ENCODE measurements at regions not wholly inside any gene's neighbourhood (a gene's known extent, or its start where the extent isn't known, plus 50 kb on each side); places are given as distances from the start of the nearest gene placed in this dataset.

DNA sequence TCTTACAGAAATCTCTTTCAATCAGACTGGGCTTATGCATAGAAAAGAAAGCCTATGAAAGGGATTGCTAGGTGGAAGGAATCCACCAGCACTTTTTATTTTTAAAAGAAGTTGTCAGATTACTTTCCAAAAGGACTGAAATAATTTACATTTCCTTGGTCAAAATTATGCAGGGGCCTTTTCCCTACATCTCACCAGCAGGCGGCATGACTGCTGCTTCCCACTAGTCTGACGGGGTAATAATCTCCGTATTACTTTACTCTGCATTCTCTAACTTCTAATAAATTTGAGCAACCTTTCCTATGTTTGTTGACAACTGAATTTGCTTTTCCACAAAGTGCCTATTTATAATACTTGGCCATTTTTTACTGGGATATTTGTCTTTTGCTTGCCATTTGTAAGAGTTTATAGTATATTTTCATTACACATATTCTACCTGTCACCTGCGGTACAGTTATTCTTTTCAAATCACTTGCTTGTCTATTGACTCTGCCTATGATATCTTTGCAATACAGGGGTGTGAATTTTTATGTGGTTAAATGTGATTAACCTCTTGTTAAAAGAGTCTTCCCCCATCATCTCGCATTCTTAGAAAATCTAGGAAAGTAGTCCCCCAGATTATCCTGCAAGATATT, 51.9 kb upstream of the USP47 start:
- peaks cover 0 to 2% of the 10 kb centered on the region in 2 donors for H3K4me1 ChIP-seq (replicated peaks in 1 of 2)
- 27 to 100% (median 68%) methylated on average over 2 to 5 of the region's 5 CpGs; no CpG with 5 or more reads in 1 of the 10 experiments for WGBS, 10 experiments
- H3K27ac ChIP-seq = no peak overlapping the region
- in situ Hi-C loops (cut with MboI; ENCODE audit: low pct_unique_long_range_greater_than_20kb in 2 of 9, low sequenced_read_pairs in 9 of 9, unreplicated experiment in 9 of 9) = loop anchor here in 8 of 9 experiments (10.0 to 25.0 kb wide), 8 partner anchors 497 to 1028 kb away; partner anchors contain the start of gene CTR9 (in 2 of the 8)
- H3K4me3 ChIP-seq = no peak overlapping the region
- peak in 1 of 8 experiments; percentile 43 for ATAC-seq (replicated peaks in 6 of 8)

DNA sequence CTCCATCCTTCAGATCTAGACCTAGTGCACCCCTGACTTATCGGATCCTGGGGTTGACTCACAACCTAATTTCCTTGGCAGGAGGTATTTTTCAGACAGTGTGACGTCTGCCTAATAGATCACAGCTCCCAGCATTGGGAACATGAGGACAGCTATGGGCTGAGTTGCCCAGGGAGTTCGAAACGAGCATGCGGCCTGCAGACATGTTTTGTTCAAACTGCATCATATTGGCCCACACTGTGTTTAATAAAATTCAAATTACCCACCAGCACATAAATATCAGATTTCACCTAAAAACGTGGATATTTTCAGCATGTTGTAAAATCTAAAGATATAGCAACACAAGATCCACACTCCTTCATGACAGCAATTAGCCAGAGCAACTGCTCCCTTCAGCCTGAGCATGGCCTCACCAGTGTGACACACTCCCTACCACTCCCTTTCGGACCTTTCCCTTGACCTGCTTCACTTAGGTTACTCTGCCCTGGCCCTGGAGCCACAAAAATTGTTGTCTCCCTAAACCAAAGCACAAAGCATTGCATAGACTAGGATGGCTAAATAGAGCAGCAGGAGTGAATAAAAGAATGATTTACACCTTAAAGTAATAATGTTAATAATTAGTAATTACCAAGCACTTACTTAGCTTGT, 53.6 kb upstream of the USP47 start:
- in situ Hi-C loops (cut with MboI; ENCODE audit: low pct_unique_long_range_greater_than_20kb in 2 of 9, low sequenced_read_pairs in 9 of 9, unreplicated experiment in 9 of 9) = loop anchor here in 8 of 9 experiments (10.0 to 25.0 kb wide), 8 partner anchors 499 to 1026 kb away; partner anchors contain the start of gene CTR9 (in 2 of the 8)
- WGBS, 10 experiments = 7 to 100% (median 53%) methylated on average over 1 to 6 of the region's 7 CpGs; no CpG with 5 or more reads in 1 of the 10 experiments
- ATAC-seq (replicated peaks in 6 of 8) = peak; percentile 17 to 72 (median 68)
- peaks cover 0 to 2% of the 10 kb centered on the region in 2 donors for H3K4me1 ChIP-seq (replicated peaks in 1 of 2)
- no peak overlapping the region for H3K27ac ChIP-seq
- no peak overlapping the region for H3K4me3 ChIP-seq

DNA sequence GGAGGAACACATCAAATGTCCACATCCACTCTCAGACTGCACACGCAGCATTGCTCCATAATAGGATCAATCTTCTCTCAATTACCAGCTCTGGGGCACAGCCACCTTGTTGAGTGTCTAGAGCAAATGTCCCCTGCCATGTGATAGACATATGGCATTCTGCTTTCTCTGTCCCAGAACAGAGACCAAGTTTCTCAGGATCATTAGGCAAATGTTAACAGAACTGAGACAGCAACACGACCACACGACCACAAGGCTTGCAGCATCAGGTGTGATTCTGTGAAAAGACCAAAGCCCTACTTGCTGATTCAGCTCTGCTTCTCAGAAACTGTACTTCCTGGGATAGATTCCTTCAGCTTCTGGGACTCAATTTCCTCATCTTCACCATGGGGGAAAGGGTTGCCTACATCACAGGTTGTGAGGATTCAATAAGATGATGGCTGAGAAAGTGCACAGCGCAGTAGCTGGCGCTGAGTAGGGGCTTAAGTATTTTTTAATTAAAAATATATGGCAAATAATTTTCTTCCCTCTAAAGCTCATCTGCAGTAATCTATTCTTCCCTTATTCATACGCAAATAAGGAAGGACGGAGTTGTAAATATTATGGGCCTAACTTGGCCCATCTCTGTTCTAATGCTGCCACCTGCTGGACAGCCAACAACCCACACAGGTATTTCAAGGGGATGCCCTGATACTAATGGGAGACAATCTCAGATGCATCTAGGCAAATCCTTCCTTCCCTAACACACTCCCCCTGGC, 54.3 kb upstream of the USP47 start:
- Histone ChIP-seq H3K27ac (no peak overlapping the region), H3K4me1 (replicated peaks in 1 of 2) (peaks cover 0 to 2% of the 10 kb centered on the region in 2 donors), H3K4me3 (no peak overlapping the region)
- in situ Hi-C loops (cut with MboI; ENCODE audit: low pct_unique_long_range_greater_than_20kb in 2 of 9, low sequenced_read_pairs in 9 of 9, unreplicated experiment in 9 of 9) = loop anchor here in 8 of 9 experiments (10.0 to 25.0 kb wide), 8 partner anchors 500 to 1025 kb away; partner anchors contain the start of gene CTR9 (in 2 of the 8)
- WGBS, 10 experiments = 58 to 100% (median 70%) methylated on average over 2 to 6 of the region's 7 CpGs
- peak; percentile 88 to 99 (median 98) for ATAC-seq (replicated peaks in 6 of 8)

DNA sequence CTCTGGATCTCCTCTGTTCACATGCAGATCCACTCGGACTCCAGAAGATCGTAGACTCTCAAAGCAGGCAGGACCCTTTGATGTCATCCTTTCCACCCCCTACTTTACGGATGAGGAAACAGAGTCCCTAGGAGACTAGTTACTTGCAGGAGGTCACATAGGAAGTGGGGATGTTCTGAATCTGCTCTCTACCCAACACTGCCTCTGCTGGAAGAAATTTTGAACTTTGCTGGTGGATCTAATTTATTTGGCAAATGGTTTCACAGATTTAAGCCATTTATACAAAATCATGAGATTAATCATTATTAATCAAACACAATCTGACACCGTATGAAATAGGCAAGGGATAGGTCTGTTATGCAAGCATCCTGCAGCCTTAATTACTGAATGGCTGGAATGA, 55.0 kb upstream of the USP47 start:
- H3K27ac ChIP-seq = no peak overlapping the region
- H3K4me1 ChIP-seq (replicated peaks in 1 of 2) = peaks cover 0 to 2% of the 10 kb centered on the region in 2 donors
- H3K4me3 ChIP-seq = no peak overlapping the region
- WGBS, 10 experiments = 0 to 100% (median 73%) methylated on average over 1 to 4 of the region's 4 CpGs; no CpG with 5 or more reads in 1 of the 10 experiments
- in situ Hi-C loops (cut with MboI; ENCODE audit: low pct_unique_long_range_greater_than_20kb in 2 of 9, low sequenced_read_pairs in 9 of 9, unreplicated experiment in 9 of 9) = loop anchor here in 8 of 9 experiments (10.0 to 25.0 kb wide), 8 partner anchors 499 to 1024 kb away; partner anchors contain the start of gene CTR9 (in 2 of the 8)
- no peak for ATAC-seq (replicated peaks in 6 of 8)

DNA sequence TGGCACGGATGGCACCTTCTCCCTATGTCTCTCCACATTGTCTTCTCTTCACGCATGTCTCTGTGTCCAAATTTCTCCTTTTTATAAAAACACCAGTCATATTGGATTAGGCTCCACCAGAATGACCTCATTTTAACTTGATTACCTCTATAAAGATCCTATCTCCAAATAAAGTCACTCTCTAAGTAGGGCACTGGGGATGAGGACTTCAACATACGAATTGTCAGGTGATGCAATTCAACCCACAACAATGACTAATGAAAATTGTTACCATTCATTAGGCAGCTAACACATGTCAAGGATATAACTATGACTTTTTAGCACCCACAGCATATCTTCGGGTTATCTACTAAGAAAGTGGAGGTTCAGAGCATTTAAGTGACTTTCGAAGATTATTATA, 55.5 kb upstream of the USP47 start:
- no peak for ATAC-seq (replicated peaks in 6 of 8)
- 56 to 100% (median 84%) methylated on average over 1 to 5 of the region's 5 CpGs; no CpG with 5 or more reads in 1 of the 10 experiments for WGBS, 10 experiments
- in situ Hi-C loops (cut with MboI; ENCODE audit: low pct_unique_long_range_greater_than_20kb in 2 of 9, low sequenced_read_pairs in 9 of 9, unreplicated experiment in 9 of 9) = loop anchor here in 8 of 9 experiments (10.0 to 25.0 kb wide), 8 partner anchors 499 to 1024 kb away; partner anchors contain the start of gene CTR9 (in 2 of the 8)

DNA sequence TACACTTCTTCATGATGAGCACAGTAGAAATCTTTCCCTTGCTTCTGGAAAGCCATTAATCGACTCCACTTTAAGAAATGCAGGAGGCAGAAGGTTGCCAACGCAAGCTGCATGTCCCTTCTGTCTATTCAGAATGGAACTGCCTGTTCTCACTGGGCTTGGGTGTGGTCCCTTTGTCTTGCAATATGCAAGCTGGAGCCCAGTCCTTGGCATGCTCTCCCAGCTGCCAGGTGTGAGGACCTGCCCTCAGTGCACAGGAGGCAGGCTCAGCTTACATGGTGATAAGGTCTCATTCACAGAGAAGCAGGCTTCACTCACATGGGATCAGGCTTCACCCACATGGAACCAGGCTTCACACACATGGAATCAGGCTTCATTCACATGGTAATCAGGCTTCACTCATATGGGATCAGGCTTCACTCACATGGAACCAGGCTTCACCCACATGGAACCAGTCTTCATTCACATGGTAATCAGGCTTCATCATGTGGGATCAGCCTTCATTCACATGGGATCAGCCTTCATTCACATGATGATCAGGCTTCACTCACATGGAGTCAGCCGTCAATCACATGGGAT, 59.2 kb upstream of the USP47 start:
- WGBS, 10 experiments = 0 to 67% (median 40%) methylated on average over 1 to 2 of the region's 3 CpGs; no CpG with 5 or more reads in 5 of the 10 experiments
- in situ Hi-C loops (cut with MboI; ENCODE audit: low pct_unique_long_range_greater_than_20kb in 2 of 9, low sequenced_read_pairs in 9 of 9, unreplicated experiment in 9 of 9) = loop anchor here in 8 of 9 experiments (10.0 to 25.0 kb wide), 8 partner anchors 495 to 1020 kb away; partner anchors contain the start of gene CTR9 (in 2 of the 8)
- Histone ChIP-seq H3K4me1 (replicated peaks in 1 of 2) (peaks cover 0 to 2% of the 10 kb centered on the region in 2 donors), H3K4me3 (no peak overlapping the region), H3K27ac (no peak overlapping the region)
- peak in 4 of 8 experiments; percentile 9 to 95 (median 91) for ATAC-seq (replicated peaks in 6 of 8)

More for the DNA sequence above, 55.5 kb upstream of the USP47 start:
- H3K4me3 ChIP-seq = no peak overlapping the region
- H3K4me1 ChIP-seq (replicated peaks in 1 of 2) = peaks cover 0 to 2% of the 10 kb centered on the region in 2 donors
- no peak overlapping the region for H3K27ac ChIP-seq

DNA sequence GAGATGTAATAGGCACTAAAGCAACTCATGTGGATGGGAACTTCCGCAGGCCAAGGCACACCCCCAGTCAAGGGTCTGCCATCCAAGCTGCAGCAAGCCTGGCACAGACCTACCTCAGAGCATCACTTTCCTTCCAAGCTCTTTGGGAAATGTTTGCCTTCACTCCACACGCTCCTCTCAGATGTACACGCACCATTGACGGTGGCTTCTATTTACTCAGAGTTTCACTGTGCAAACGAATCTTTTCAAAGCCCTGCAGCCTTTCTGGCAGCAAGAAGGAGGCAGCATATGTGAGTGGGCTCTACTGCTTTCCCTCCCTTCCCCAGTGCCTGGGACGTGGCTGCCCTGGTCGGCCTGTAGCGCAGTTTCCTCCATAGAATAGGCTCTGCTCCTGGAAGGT, 60.9 kb upstream of the USP47 start:
- H3K4me3 ChIP-seq = no peak overlapping the region
- 80 to 91% (median 88%) methylated on average over 1 to 7 of the region's 8 CpGs; no CpG with 5 or more reads in 6 of the 10 experiments for WGBS, 10 experiments
- no peak overlapping the region for H3K27ac ChIP-seq
- ATAC-seq (replicated peaks in 6 of 8) = peak in 3 of 8 experiments; percentile 26 to 98 (median 46)
- no peaks in the 10 kb centered on the region for H3K4me1 ChIP-seq (replicated peaks in 1 of 2)
- in situ Hi-C loops (cut with MboI; ENCODE audit: low pct_unique_long_range_greater_than_20kb in 2 of 9, low sequenced_read_pairs in 9 of 9, unreplicated experiment in 9 of 9) = loop anchor here in 8 of 9 experiments (10.0 to 25.0 kb wide), 8 partner anchors 494 to 1019 kb away; partner anchors contain the start of gene CTR9 (in 2 of the 8)

DNA sequence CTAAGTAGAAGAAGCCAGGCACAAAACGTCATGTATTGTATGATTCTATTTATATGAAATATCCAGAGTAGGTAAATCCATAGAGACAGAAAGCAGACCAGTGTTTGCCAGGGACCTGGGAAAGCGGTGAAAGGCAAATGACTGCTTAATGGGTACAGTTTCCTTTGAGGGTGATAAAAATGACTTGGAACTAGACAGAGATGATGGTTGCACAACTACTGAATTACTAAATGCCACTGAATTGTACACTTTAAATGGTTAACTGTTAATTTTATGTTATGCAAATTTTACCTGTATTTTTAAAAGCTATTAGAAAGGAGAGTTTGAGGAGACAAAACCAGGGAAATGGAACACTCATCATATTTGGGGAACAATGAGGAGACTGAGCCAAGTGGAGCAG, 61.8 kb upstream of the USP47 start:
- no peak overlapping the region for H3K27ac ChIP-seq
- H3K4me3 ChIP-seq = no peak overlapping the region
- in situ Hi-C loops (cut with MboI; ENCODE audit: low pct_unique_long_range_greater_than_20kb in 2 of 9, low sequenced_read_pairs in 9 of 9, unreplicated experiment in 9 of 9) = loop anchor here in 8 of 9 experiments (10.0 to 25.0 kb wide), 8 partner anchors 493 to 1018 kb away; partner anchors contain the start of gene CTR9 (in 2 of the 8)
- no peak for ATAC-seq (replicated peaks in 6 of 8)
- WGBS, 10 experiments = 40 to 100% (median 85%) methylated on average over 1 to 2 of the region's 2 CpGs; no CpG with 5 or more reads in 1 of the 10 experiments
- H3K4me1 ChIP-seq (replicated peaks in 1 of 2) = no peaks in the 10 kb centered on the region

DNA sequence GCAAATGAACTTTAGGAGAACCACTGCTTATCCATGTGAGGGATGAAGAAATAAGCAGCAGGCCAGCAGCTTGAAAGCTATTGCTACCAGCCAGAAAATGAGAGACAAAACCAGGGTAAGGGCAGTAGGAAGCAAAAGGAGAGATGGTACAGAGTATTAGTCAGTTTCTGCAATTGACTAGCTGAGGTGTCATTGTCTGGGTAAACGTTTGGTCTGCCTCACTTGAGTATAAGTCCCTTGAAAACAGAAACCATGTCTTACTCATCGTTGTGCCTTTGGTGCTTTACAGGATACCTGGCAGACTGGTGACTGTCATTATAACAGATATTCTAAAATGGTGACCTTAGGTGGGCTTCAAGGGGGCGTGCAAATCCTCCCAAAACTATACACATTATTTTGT, 63.9 kb upstream of the USP47 start:
- no peaks in the 10 kb centered on the region for H3K4me1 ChIP-seq (replicated peaks in 1 of 2)
- in situ Hi-C loops (cut with MboI; ENCODE audit: low pct_unique_long_range_greater_than_20kb in 2 of 9, low sequenced_read_pairs in 9 of 9, unreplicated experiment in 9 of 9) = loop anchor here in 8 of 9 experiments (25.0 kb wide), 6 partner anchors 491 to 1016 kb away; partner anchors contain the start of gene CTR9 (in 2 of the 8)
- ATAC-seq (replicated peaks in 6 of 8) = no peak
- H3K4me3 ChIP-seq = no peak overlapping the region
- no peak overlapping the region for H3K27ac ChIP-seq
- WGBS, 10 experiments = 6 to 80% (median 53%) methylated on average over 1 to 3 of the region's 3 CpGs; no CpG with 5 or more reads in 5 of the 10 experiments

DNA sequence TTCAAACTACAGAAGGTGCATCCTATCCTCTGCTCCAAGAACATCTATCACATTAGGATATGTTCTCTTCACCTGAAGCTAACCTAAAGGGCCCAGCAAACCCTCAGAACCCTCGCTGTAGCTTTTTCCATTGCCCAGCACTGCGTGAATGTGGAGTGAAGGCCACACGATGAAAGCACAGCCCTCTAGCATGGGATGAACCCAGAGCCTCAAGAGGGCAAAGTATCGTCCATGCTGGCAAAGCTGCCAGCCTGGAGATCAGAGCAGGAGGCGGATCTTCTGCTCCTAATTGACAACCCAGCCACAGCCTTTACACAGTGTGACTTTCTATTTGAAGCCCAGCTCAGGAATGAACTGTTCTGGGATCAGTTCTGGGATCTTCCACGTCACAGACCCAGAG, 65.1 kb upstream of the USP47 start:
- ATAC-seq (replicated peaks in 6 of 8) = no peak
- no peak overlapping the region for H3K27ac ChIP-seq
- H3K4me3 ChIP-seq = no peak overlapping the region
- in situ Hi-C loops (cut with MboI; ENCODE audit: low pct_unique_long_range_greater_than_20kb in 2 of 9, low sequenced_read_pairs in 9 of 9, unreplicated experiment in 9 of 9) = loop anchor here in 8 of 9 experiments (25.0 kb wide), 6 partner anchors 489 to 1014 kb away; partner anchors contain the start of gene CTR9 (in 2 of the 8)
- 20 to 93% (median 80%) methylated on average over 1 to 4 of the region's 6 CpGs; no CpG with 5 or more reads in 3 of the 10 experiments for WGBS, 10 experiments
- no peaks in the 10 kb centered on the region for H3K4me1 ChIP-seq (replicated peaks in 1 of 2)

DNA sequence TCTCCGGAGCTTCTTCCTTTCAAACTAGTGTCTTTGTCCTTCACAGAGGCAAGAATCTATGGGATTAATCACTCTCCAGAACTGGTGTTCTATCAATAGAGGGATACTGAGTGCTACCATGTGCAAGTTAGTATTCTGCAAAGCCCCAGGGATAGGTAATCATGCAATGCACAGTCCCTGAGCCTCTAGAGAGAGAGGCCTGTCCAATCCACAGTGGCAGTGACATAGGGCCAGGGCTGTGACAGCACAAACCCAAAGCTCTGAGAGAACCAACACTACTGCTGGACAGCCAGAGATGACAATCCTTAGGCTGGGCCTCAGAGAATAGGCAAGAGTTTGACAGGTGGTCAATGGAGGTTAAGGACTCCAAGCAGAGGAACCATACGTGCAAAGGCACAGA, 66.8 kb upstream of the USP47 start:
- 0 to 86% (median 50%) methylated on average over 1 to 2 of the region's 2 CpGs; no CpG with 5 or more reads in 3 of the 10 experiments for WGBS, 10 experiments
- Histone ChIP-seq H3K4me3 (no peak overlapping the region), H3K4me1 (replicated peaks in 1 of 2) (no peaks in the 10 kb centered on the region), H3K27ac (no peak overlapping the region)
- in situ Hi-C loops (cut with MboI; ENCODE audit: low pct_unique_long_range_greater_than_20kb in 2 of 9, low sequenced_read_pairs in 9 of 9, unreplicated experiment in 9 of 9) = loop anchor here in 8 of 9 experiments (25.0 kb wide), 6 partner anchors 488 to 1013 kb away; partner anchors contain the start of gene CTR9 (in 2 of the 8)
- no peak for ATAC-seq (replicated peaks in 6 of 8)
